Fibroblast of lung (primary cell): ENCODE measurements at regions not wholly inside any gene's neighbourhood (a gene's known extent, or its start where the extent isn't known, plus 50 kb on each side); places are given as distances from the start of the nearest gene placed in this dataset.

Experiments used
- CTCF ChIP-seq, 2 donors: IDR thresholded peaks in 1 of 2; conservative IDR thresholded peaks in 1 of 2; 1 replicate in 1 of 2; 2 replicates in 1 of 2; pipeline ENCODE4 v1.5.1; 2011 to 2012; ENCODE audit warnings: low read length in 2 of 2, control low read depth in 1 of 2, inconsistent platforms in 1 of 2, low read depth in 1 of 2, mild to moderate bottlenecking in 1 of 2
- EZH2 ChIP-seq: IDR thresholded peaks from 2 replicates; pipeline ENCODE4 v1.5.1; 2012; ENCODE audit warnings: low read length, control low read depth, mild to moderate bottlenecking; ENCODE audit errors: missing control alignments

DNA sequence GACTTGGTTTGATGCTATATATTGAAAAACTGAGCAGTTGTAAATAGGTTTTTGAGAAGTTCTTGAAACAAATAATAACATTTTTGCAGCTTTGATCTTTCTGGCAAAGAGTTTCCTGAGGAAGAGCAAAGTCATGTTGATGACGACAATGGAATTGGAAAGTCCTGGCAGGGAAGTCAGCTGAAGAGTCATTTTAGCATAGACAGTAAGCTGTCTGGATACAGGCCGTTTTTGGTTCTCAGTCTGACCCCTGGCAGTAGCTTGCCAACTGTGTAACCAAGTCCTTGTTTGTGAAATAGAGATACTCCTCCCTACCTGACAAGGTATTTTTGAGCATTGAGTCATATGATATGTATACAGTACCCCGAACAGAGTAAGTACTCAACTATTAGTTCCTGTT is 193.3 kb downstream of the C11orf91 start:
- TF ChIP-seq CTCF (conservative IDR thresholded peaks at IDR 0.05 in 1 of 2, IDR thresholded peaks at IDR 0.05 in 1 of 2; ENCODE audit: low read depth in 1 of 2, low read length in 2 of 2) (no peak), EZH2 (no peak)
